ENCODE measurements at regions not wholly inside any gene's neighbourhood (a gene's known extent, or its start where the extent isn't known, plus 50 kb on each side); places are given as distances from the start of the nearest gene placed in this dataset.

DNA sequence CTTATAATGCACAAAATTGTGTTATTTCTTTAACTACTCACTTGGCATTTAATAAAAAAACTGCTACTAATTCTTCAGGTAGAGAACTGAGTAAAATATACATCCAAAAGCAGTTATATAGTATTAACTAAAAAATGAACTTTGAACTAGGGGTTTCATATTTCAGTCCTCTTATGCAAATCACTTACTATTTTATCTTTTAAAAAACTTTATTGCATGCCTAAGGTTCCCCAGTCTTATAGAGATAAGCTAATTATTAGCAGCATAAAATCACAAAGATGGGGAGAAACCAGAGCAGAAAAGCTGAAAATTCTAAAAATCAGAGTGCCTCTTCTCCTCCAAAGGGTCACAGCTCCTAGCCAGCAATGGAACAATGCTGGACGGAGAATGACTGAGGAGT lies 228.0 kb downstream of the CALCRL start:
- Histone ChIP-seq H3K14ac (replicated peaks; ENCODE audit: low read depth, low read length) (no peak overlapping the region), H3K36me3 (ENCODE audit: control insufficient read depth, insufficient read depth, low read length) (no peaks in the 10 kb centered on the region), H3K9me1 (ENCODE audit: insufficient read depth, low read length) (no peaks in the 10 kb centered on the region), H2BK15ac (ENCODE audit: low read depth, low read length) (no peak overlapping the region), H3K9me3 (ENCODE audit: control insufficient read depth, insufficient read depth, low read length) (no peaks in the 10 kb centered on the region), H3K18ac (ENCODE audit: low read depth, low read length) (no peak overlapping the region), H3K27me3 (ENCODE audit: control insufficient read depth, insufficient read depth, low read length) (no peaks in the 10 kb centered on the region), H4K91ac (ENCODE audit: insufficient read depth, low read depth, low read length) (no peak overlapping the region), H2BK20ac (ENCODE audit: low read depth, low read length) (no peak overlapping the region), H3K4me2 (ENCODE audit: low read depth, low read length) (no peak overlapping the region), H3K23ac (ENCODE audit: low read depth, low read length) (no peak overlapping the region), H3K79me1 (ENCODE audit: low read depth in 1 of 2, low read length in 2 of 2) (no peaks in the 10 kb centered on the region), H3K4ac (ENCODE audit: low read depth, low read length) (no peak overlapping the region), H3K9ac (ENCODE audit: low read depth, low read length) (no peak overlapping the region), H3K4me1 (ENCODE audit: control insufficient read depth, insufficient read depth, low read length) (no peaks in the 10 kb centered on the region), H2AFZ (replicated peaks; ENCODE audit: low read length, poor library complexity) (no peak overlapping the region), H3K56ac (ENCODE audit: extremely low read depth, insufficient read depth, low read length) (no peak overlapping the region), H4K5ac (ENCODE audit: low read depth, low read length) (no peak overlapping the region), H2AK9ac (replicated peaks; ENCODE audit: low read depth, low read length, poor library complexity) (no peak overlapping the region), H2BK120ac (ENCODE audit: low read depth, low read length) (no peak overlapping the region), H4K8ac (ENCODE audit: low read depth in 2 of 2, low read length in 2 of 2) (no peak overlapping the region), H2AK5ac (ENCODE audit: low read depth, low read length) (no peak overlapping the region), H4K20me1 (ENCODE audit: insufficient read depth, low read length) (no peaks in the 10 kb centered on the region), H3K4me3 (ENCODE audit: insufficient read depth, low read depth, low read length) (no peak overlapping the region), H3K27ac (ENCODE audit: insufficient read depth, low read length) (no peak overlapping the region), H2BK5ac (ENCODE audit: low read depth, low read length, poor library complexity, severe bottlenecking) (no peak overlapping the region)
- intact Hi-C loops (cut with micrococcal nuclease) (no loop called here), dilution Hi-C loops (cut with HindIII; ENCODE audit: low sequenced_read_pairs, unreplicated experiment) (no loop called here), in situ Hi-C loops (cut with MboI; ENCODE audit: low sequenced_read_pairs) (no loop called here)
- ChIA-PET POLR2A (ENCODE audit: unreplicated experiment) (no interaction called here), CTCF (no interaction called here)
- no TSS peak for BruUV-seq (replicated peaks)
- DNase-seq (no peak), ATAC-seq (ENCODE audit: low read depth) (no peak)
- TF ChIP-seq, protein P1, sequence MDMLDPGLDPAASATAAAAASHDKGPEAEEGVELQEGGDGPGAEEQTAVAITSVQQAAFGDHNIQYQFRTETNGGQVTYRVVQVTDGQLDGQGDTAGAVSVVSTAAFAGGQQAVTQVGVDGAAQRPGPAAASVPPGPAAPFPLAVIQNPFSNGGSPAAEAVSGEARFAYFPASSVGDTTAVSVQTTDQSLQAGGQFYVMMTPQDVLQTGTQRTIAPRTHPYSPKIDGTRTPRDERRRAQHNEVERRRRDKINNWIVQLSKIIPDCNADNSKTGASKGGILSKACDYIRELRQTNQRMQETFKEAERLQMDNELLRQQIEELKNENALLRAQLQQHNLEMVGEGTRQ (IDR thresholded peaks at IDR 0.05; ENCODE audit: low read depth, low read length), result no peak
- TF ChIP-seq RAD21 (IDR thresholded peaks at IDR 0.05; ENCODE audit: low read length), result no peak
- no peak for TF ChIP-seq NFE2L2 (IDR thresholded peaks at IDR 0.05; ENCODE audit: low read depth, low read length)
- TF ChIP-seq MXI1 (IDR thresholded peaks at IDR 0.05; ENCODE audit: borderline replicate concordance, low read depth, low read length), result no peak
- no peak for TF ChIP-seq BHLHE40 (IDR thresholded peaks at IDR 0.05; ENCODE audit: low read depth, low read length)
- TF ChIP-seq RCOR1 (IDR thresholded peaks at IDR 0.05; ENCODE audit: insufficient replicate concordance, low read length), result no peak
- no peak for TF ChIP-seq RFX5 (IDR thresholded peaks at IDR 0.05; ENCODE audit: low read depth, low read length)
- TF ChIP-seq CHD1 (IDR thresholded peaks at IDR 0.05; ENCODE audit: low read depth, low read length), result no peak
- TF ChIP-seq, protein P2, sequence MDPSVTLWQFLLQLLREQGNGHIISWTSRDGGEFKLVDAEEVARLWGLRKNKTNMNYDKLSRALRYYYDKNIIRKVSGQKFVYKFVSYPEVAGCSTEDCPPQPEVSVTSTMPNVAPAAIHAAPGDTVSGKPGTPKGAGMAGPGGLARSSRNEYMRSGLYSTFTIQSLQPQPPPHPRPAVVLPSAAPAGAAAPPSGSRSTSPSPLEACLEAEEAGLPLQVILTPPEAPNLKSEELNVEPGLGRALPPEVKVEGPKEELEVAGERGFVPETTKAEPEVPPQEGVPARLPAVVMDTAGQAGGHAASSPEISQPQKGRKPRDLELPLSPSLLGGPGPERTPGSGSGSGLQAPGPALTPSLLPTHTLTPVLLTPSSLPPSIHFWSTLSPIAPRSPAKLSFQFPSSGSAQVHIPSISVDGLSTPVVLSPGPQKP (IDR thresholded peaks at IDR 0.05; ENCODE audit: borderline replicate concordance, low read depth, low read length), result no peak
- no CpG with 5 or more reads among the region's 1 CpG for WGBS, 2 experiments (ENCODE audit: extremely low coverage in 2 of 2, insufficient read length in 1 of 2)
